MG63 (cell line): ENCODE measurements at regions not wholly inside any gene's neighbourhood (a gene's known extent, or its start where the extent isn't known, plus 50 kb on each side); places are given as distances from the start of the nearest gene placed in this dataset.
"Not testable (repeated sequence)": the region's sequence is repeated elsewhere in the genome, so short reads cannot be mapped to it uniquely, and the experiment has no call there.

Source experiments
- DNase-seq: peaks from one replicate; pipeline ENCODE4 v3.0.0-alpha.2; 2020
- H3K27me3 ChIP-seq: fragments of 250-450 bp; sonication (Bioruptor Pico); 2 replicates; pipeline ENCODE4 v1.5.1; 2020; ENCODE audit warnings: mild to moderate bottlenecking, moderate library complexity
- H3K36me3 ChIP-seq: fragments of 250-450 bp; sonication (Bioruptor Pico); 2 replicates; pipeline ENCODE4 v1.5.1; 2020; ENCODE audit warnings: mild to moderate bottlenecking, moderate library complexity
- H3K4me3 ChIP-seq: fragments of 250-450 bp; sonication (Bioruptor Pico); 2 replicates; pipeline ENCODE4 v1.5.1; 2020; ENCODE audit warnings: mild to moderate bottlenecking, moderate library complexity
- H3K9me3 ChIP-seq: fragments of 250-450 bp; sonication (Bioruptor Pico); 2 replicates; pipeline ENCODE4 v1.5.1; 2020; ENCODE audit warnings: mild to moderate bottlenecking, moderate library complexity

DNA sequence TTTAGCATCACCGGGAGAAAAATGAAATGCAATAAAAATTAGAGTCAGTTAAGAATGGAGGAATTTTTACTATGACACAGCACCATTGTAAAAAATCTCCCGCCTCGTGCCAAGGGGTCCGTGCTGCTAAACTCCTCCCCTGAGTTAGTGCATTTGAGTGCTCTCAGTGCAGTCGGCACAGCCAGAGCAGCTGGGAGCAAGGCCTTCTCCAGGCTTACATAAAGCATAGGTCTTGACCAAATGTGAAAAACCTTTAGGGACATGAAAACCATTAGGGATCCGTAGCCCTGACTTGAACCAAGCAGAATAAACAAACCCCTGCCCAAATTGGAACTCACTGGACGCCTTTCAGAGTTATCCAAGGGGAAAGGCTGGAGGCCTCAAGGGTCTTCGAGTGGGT, 152.6 kb downstream of the PLCE1 start:
- no peaks in the 10 kb centered on the region for H3K9me3 ChIP-seq
- no peak overlapping the region for H3K4me3 ChIP-seq
- DNase-seq, result no peak
- no peaks in the 10 kb centered on the region for H3K27me3 ChIP-seq
- no peaks in the 10 kb centered on the region for H3K36me3 ChIP-seq

DNA sequence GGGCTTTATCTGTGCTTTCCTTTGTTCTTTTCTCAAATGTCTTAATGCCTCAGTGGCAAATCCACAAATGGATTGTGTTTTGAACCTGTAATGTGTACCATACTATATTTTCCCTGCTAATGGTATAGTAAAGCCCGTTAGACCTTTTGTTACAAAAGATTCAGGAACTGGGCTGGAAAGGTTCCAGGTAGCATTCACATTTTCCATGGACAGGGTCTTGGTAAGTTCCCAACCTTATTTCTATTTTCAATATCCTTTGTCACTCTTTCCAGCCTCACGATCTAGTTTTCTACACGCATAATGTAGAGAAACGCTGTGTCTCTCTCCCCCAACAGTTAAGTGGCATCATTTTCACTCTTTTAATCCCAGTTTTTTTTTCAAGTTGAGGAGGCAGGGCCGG, 153.0 kb downstream of the PLCE1 start:
- no peaks in the 10 kb centered on the region for H3K9me3 ChIP-seq
- no peak overlapping the region for H3K4me3 ChIP-seq
- H3K27me3 ChIP-seq, result no peaks in the 10 kb centered on the region
- no peaks in the 10 kb centered on the region for H3K36me3 ChIP-seq
- no peak for DNase-seq

DNA sequence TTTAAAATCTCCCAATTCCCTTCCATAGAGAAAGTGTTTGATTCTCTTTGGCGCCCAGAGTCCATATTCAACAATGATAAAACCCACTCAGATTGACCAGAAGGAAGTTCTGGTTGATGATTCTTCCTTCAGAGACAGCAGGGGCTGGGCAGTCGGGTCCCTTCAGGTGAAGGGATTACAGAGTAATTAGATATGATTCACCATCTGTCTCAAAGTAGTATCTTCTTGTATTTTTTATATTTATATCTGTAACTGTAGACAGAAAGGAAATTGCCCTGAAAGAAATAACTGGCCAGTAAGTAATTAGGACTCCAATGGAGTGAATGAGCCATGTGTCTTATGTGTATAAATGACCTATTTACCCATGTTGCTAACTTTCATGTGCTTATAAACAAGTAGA, 156.0 kb downstream of the PLCE1 start:
- no peak for DNase-seq

DNA sequence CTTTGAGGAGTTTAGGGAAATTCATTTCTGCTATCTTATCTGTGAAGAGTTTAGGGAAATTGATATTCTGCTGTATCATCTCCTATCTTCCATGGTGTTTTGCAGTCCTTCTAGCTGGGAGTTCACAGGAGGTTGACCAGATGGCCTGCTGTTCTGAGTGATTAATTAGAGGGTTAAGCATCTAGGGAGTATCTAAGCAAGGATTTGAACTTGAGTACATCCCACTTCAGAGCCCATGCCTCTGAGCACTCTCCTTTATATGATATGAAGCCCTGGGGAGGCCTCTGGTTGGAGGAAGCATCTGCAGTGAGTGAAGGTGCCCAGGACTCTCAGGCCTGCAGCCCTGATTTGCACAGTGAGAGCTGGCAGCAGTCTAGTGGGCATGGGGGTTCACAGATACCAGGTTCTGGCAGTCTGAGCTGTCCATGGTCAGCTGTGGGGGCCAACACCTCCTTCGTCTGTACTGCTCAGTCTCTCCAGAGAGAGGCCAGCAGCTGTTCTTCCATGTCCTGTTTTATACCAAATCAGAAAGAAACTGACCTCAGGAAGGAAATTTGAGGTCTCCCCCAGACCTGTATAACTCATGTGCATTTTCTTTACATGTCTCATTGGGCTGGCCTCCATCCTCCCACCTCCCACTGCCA, 156.9 kb downstream of the PLCE1 start:
- no peak for DNase-seq
- no peak overlapping the region for H3K4me3 ChIP-seq
- no peaks in the 10 kb centered on the region for H3K9me3 ChIP-seq
- no peaks in the 10 kb centered on the region for H3K27me3 ChIP-seq
- no peaks in the 10 kb centered on the region for H3K36me3 ChIP-seq

More for the DNA sequence above, 156.0 kb downstream of the PLCE1 start:
- no peaks in the 10 kb centered on the region for H3K36me3 ChIP-seq
- H3K9me3 ChIP-seq, result no peaks in the 10 kb centered on the region
- no peak overlapping the region for H3K4me3 ChIP-seq
- H3K27me3 ChIP-seq, result no peaks in the 10 kb centered on the region

DNA sequence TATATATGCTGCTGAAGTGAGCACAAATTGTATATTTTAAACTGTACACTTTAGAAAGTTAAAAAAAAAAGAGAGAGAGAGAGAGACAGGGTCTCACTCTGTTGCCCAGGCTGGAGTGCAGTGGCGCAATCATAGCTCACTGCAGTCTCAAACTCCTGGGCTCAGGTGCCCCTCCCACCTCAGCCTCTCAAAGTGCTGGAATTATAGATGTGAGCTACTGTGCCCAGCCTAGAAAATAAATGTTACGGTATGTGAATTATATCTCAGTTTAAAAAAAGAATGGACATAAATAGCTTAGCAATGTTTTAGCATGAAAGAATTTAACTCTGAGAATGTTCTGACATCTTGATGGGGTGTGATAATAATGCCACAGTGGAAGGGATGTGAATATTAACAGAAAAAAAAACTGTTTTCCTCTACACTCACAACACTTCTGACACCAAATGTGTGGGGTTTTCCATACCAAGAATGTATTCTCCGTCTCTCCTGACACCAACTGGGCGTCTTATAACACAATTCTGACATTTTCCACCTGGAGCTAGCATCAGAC, 162.1 kb downstream of the PLCE1 start:
- H3K9me3 ChIP-seq, result peaks cover under 1% of the 10 kb centered on the region; the same call in 1 of the 2 replicates
- no peak overlapping the region for H3K4me3 ChIP-seq
- H3K27me3 ChIP-seq, result no peaks in the 10 kb centered on the region
- no peak for DNase-seq
- H3K36me3 ChIP-seq, result no peaks in the 10 kb centered on the region; the same call in 1 of the 2 replicates

DNA sequence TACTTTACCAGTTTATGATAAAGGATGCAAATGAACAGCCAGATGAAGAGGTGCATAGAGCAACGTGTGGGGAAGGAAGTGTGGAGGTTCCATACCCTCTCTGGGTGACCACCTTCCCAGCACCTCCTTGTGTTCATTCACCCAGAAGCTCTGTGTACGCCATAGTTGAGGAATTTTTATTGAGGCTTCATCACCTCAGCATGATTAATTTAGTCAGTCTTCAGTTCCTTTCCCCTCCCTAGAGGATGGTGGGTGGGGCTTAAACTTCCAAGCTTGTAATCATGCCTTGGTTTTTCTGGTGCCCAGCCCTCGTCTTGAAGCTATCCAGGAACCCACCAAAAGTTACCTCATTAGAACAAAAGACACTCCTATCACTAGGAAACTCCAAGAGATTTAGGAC, 162.7 kb downstream of the PLCE1 start:
- H3K9me3 ChIP-seq, result peaks cover 3% of the 10 kb centered on the region; the same call in 1 of the 2 replicates
- H3K27me3 ChIP-seq, result no peaks in the 10 kb centered on the region
- no peak for DNase-seq
- no peaks in the 10 kb centered on the region; the same call in 1 of the 2 replicates for H3K36me3 ChIP-seq
- no peak overlapping the region for H3K4me3 ChIP-seq

DNA sequence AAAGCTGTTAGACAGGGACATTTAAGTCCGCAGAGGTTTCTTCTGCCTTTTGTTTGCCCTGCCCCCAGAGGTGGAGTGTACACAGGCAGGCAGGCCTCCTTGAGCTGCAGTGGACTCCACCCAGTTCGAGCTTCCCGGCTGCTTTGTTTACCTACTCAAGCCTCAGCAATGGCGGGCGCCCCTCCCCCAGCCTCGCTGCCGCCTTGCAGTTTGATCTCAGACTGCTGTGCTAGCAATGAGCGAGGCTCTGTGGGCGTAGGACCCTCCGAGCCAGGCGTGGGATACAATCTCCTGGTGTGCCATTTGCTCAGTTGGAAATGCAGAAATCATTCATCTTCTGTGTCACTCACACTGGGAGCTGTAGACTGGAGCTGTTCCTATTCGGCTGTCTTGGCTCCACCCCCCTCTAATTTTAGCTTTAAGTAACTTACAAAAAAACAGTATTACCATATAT, 171.5 kb downstream of the PLCE1 start:
- not testable (repeated sequence) for H3K9me3 ChIP-seq, H3K36me3 ChIP-seq, H3K27me3 ChIP-seq, DNase-seq, H3K4me3 ChIP-seq

DNA sequence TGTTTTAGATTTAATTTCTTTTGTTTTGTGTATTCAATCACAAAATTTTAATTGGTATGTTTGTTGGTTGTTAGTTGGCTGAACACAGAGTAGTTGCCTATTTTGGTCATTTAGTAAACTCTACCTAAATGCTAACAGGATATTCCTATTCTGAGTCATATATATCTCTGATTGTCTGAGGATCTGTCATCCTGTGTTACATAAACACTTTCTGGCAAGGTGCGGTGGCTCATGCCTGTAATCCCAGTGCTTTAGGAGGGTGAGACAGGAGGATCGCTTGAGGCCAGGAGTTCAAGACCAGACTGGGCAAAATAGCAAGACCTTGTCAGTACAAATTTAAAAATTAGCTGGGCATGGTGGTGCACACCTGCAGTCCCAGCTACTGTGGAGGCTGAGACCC, 178.6 kb downstream of the PLCE1 start:
- no peaks in the 10 kb centered on the region for H3K27me3 ChIP-seq
- peak; percentile 69 for DNase-seq
- H3K4me3 ChIP-seq, result no peak overlapping the region
- no peaks in the 10 kb centered on the region for H3K9me3 ChIP-seq
- peaks cover 4% of the 10 kb centered on the region; the same call in 1 of the 2 replicates for H3K36me3 ChIP-seq

DNA sequence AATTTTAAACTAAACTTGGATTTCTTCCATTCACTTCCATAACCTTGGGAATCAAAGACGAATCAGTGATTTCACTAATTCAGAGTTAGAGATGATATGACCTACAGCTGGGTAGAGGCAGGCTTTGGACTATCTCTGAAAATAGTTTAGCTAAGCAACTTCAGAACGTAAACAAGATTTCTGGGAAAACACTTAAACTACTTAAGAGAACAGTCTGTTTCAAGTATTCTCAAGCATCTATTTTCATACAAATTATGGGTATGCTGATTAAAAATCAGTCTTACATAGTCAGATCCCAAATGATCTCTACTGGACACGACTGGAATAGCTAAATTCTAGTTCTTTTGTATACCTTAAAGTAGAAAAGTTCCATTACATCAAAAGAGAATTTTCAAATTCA, 179.9 kb downstream of the PLCE1 start:
- H3K36me3 ChIP-seq, result peaks cover 4% of the 10 kb centered on the region; the same call in 1 of the 2 replicates
- no peaks in the 10 kb centered on the region for H3K27me3 ChIP-seq
- no peaks in the 10 kb centered on the region for H3K9me3 ChIP-seq
- DNase-seq, result no peak
- H3K4me3 ChIP-seq, result no peak overlapping the region

DNA sequence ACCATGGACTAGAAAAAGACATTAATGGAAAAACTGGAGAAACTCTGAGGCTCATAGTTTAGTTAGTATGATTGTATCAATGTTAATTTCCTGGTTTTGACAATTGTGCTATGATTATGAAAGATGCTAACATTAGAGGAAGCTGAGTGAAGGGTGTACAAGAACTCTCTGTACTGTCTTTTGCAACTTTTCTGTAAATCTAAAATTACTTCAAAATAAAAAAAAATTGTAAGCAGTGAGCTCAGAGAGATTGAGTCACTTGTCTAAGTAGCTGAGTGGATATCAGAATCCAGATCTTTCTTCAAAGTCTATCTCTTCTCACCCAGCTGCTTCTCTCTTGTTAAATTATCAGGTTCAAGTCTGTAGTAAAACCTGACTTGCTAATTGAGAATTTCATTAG, 181.1 kb downstream of the PLCE1 start:
- no peak for DNase-seq

DNA sequence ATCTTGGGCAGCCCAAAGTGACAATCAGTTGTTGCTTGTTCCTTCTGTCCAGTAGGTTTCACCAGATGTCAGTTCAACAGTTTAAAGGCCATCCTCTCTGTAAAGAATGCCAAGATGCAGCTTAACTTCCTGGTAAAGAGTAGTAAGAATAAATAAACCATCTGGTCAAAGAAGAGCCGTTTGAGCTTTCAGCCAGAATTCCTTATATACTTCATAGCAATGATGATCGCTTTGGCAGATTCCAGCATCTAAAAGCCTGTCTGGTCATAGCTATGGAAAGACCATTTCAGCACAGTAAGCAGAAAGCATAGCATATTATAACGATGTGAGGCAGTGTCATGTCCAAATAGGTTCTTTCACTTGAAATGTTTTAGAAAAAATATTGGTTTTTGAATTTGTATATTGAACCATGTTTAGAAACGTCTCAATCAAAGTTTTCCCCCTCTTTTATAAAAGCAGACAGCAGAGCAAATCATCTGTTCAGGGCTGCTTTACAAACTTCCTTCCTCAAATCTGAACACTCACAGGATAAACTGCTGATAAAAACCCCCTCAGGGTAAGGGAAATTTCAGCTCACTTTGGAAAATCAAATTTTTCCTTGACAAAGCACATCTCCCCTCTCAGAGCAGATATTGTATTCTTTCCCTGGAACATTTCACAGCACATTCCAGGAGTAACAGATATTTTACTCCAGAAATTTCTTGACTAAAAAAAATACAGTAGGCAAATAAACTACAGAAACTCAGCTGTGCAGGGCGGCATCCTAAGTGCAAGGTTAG, 184.1 kb downstream of the NOC3L start:
- Histone ChIP-seq H3K4me3 (no peak overlapping the region), H3K36me3 (no peaks in the 10 kb centered on the region), H3K9me3 (no peaks in the 10 kb centered on the region), H3K27me3 (no peaks in the 10 kb centered on the region)
- no peak for DNase-seq

More for the DNA sequence above, 181.1 kb downstream of the PLCE1 start:
- H3K36me3 ChIP-seq, result peaks cover 4% of the 10 kb centered on the region; the same call in 1 of the 2 replicates
- no peaks in the 10 kb centered on the region for H3K27me3 ChIP-seq
- H3K4me3 ChIP-seq, result no peak overlapping the region
- H3K9me3 ChIP-seq, result no peaks in the 10 kb centered on the region

DNA sequence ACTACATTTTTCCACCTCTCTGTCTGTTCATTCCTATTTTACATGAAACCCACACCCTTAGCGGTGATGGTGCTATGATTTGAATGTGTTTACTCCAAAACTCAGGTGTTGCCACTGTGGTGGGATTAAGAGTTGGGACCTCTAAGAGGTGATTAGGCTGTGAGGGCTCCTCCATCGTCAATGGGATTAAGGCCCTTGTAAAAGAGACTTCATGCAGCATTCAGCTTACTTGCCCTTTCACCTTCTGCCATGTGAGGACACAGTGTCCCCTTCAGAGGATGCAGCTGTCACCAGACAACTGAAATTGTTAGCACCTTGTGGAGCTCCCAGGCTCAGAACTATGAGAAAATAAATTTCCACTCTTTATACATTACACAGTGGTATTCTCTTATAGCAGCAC, 182.2 kb downstream of the NOC3L start:
- Histone ChIP-seq H3K9me3 (no peaks in the 10 kb centered on the region), H3K4me3 (no peak overlapping the region), H3K27me3 (no peaks in the 10 kb centered on the region), H3K36me3 (no peaks in the 10 kb centered on the region)
- no peak for DNase-seq

DNA sequence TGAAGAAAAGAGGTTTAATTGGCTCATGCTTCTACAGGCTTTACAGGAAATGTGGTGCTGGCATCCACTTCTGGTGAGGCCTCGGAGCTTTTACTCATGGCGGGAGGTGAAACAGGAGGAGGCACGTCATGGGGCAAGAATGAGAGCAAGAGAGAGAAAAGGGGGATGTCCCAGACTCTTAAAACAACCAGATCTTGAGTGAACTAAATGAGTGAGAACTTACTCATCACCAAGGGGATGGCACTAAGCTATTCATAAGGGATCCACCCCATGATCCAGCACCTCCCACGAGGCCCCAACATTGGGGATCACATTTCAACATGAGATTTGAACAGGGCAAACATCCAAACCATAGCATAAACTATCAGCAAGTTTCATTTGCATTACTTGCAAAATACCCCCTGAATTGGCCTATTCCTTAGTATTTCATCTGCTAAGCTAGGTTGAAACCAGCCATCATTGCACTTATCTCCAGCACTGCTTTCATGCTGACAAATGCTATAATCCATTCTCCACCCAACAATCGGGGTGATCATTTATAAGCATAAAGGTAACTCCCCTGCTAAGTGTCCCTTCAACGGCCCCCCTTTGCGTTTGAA, 179.0 kb downstream of the NOC3L start:
- Histone ChIP-seq H3K36me3 (no peaks in the 10 kb centered on the region; the same call in 1 of the 2 replicates), H3K4me3 (no peak overlapping the region), H3K9me3 (no peaks in the 10 kb centered on the region), H3K27me3 (no peaks in the 10 kb centered on the region)
- peak; percentile 94 for DNase-seq

DNA sequence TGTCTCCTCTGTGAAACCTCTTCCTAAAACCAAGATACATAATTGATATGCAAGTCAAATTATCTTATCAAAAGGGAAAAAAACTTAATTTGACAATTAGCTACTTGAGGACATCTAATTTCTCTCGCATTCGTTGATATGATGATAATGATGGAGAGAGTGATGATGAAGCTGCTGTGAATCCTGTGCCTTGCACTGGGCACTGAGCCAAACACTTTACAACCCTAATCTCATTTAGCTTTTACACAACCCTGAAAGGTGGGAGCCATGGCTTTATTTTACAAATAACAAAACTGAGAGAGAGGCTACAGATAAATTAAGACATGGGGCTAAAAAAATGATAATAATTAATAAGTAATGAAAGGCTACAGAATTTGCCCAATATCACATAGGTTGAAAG, 176.0 kb downstream of the NOC3L start:
- Histone ChIP-seq H3K36me3 (no peaks in the 10 kb centered on the region; the same call in 1 of the 2 replicates), H3K4me3 (no peak overlapping the region), H3K27me3 (no peaks in the 10 kb centered on the region), H3K9me3 (no peaks in the 10 kb centered on the region)
- DNase-seq, result no peak

DNA sequence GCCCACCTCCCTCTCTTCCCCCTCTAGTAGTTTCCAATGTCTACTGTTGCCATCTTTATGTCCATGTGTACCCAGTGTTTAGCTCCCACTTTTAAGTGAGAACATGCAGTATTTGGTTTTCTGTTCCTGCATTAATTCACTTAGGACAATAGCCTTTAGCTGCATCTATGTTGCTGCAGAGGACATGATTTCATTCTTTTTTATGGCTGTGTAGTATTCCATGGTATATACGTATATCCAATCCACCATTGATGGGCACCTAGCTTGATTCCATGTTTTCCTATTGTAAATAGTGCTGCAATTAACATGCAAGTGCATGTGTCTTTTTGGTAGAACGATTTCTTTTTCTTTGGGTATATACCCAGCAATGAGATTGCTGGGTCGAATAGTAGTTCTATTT, 170.4 kb downstream of the NOC3L start:
- Histone ChIP-seq H3K27me3 (no peaks in the 10 kb centered on the region), H3K9me3 (no peaks in the 10 kb centered on the region), H3K4me3 (no peak overlapping the region), H3K36me3 (no peaks in the 10 kb centered on the region)
- no peak for DNase-seq

DNA sequence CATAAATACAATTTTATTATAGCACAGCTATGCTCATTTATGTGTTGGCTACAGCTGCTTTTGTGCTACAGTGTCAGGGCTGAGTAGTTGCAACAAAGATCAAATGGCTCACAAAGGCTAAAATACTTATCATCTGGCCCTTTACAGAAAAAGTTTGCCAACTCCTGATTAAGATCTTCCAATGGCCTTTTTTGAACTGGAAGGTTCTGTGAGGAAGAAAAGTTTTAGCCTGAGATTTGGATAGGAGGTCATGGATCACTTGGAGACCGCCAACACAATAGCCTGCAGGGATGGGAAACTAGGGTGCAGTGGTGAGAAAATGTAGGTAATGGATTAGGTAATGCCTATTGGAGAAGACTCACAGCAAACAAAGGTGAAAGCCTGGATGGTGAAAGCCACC, 169.8 kb downstream of the NOC3L start:
- Histone ChIP-seq H3K9me3 (no peaks in the 10 kb centered on the region), H3K4me3 (no peak overlapping the region), H3K27me3 (no peaks in the 10 kb centered on the region), H3K36me3 (no peaks in the 10 kb centered on the region)
- DNase-seq, result no peak

DNA sequence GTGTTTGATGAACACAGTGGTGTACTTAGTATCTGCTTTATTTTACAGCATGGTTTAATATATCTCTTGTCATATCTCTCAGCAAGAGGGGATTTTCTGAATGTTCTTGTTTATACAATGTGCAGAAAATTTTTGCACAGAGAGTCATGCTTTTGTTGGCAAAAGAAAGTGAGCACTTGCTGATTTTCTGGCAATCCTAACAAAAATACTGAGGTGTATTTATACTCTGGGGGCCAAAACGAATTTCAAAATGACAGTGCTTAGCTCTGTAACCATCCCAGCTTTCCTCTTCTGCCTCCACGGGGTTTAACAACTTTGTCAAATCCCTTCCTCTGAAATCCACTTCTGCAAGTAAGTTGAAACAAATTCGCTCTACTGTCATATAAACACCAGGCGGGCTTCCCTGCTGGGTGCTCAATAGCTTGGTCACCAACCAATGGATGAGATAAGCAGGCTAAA, 169.2 kb downstream of the NOC3L start:
- no peak overlapping the region for H3K4me3 ChIP-seq
- no peaks in the 10 kb centered on the region for H3K27me3 ChIP-seq
- peak; percentile 67 for DNase-seq

More for the DNA sequence above, 169.2 kb downstream of the NOC3L start:
- Histone ChIP-seq H3K9me3 (no peaks in the 10 kb centered on the region), H3K36me3 (no peaks in the 10 kb centered on the region)
